Ishikawa (cell line): ENCODE measurements at regions not wholly inside any gene's neighbourhood (a gene's known extent, or its start where the extent isn't known, plus 50 kb on each side); places are given as distances from the start of the nearest gene placed in this dataset.

Experiments
- CEBPB ChIP-seq: IDR thresholded peaks from 2 replicates; pipeline ENCODE4 v1.6.1; 2012
- CREB1 ChIP-seq: IDR thresholded peaks from 2 replicates; pipeline ENCODE4 v1.6.1; 2012; ENCODE audit warnings: low read depth
- EGR1 ChIP-seq: IDR thresholded peaks from 2 replicates; pipeline ENCODE4 v1.6.1; 2012
- EP300 ChIP-seq: IDR thresholded peaks from 2 replicates; pipeline ENCODE4 v1.6.1; 2012; ENCODE audit warnings: borderline replicate concordance
- FOXM1 ChIP-seq: IDR thresholded peaks from 2 replicates; pipeline ENCODE4 v1.6.1; 2012; ENCODE audit warnings: low read depth, borderline replicate concordance
- MAX ChIP-seq: IDR thresholded peaks from 2 replicates; pipeline ENCODE4 v1.6.1; 2012
- NFIC ChIP-seq: IDR thresholded peaks from 2 replicates; pipeline ENCODE4 v1.6.1; 2012
- RAD21 ChIP-seq: IDR thresholded peaks from 2 replicates; pipeline ENCODE4 v1.6.1; 2012; ENCODE audit warnings: low read depth
- REST ChIP-seq: IDR thresholded peaks from 2 replicates; pipeline ENCODE4 v1.6.1; 2012; ENCODE audit warnings: low read depth, mild to moderate bottlenecking
- TAF1 ChIP-seq: IDR thresholded peaks from 2 replicates; pipeline ENCODE4 v1.6.1; 2012; ENCODE audit warnings: low read depth, mild to moderate bottlenecking
- TCF12 ChIP-seq: IDR thresholded peaks from 2 replicates; pipeline ENCODE4 v1.6.1; 2012; ENCODE audit warnings: low read depth
- TEAD4 ChIP-seq: IDR thresholded peaks from 2 replicates; pipeline ENCODE4 v1.6.1; 2012
- USF1 ChIP-seq: IDR thresholded peaks from 2 replicates; pipeline ENCODE4 v1.6.1; 2012
- YY1 ChIP-seq: IDR thresholded peaks from 2 replicates; pipeline ENCODE4 v1.6.1; 2012; ENCODE audit warnings: low read depth
- ZBTB7A ChIP-seq: IDR thresholded peaks from 2 replicates; pipeline ENCODE4 v1.6.1; 2012; ENCODE audit warnings: low read depth

- TF ChIP-seq CEBPB (0 out of 2 replicates have a peak, but pooled peaks have one; percentile 68), TEAD4 (peak; percentile 96), TCF12 (peak; percentile 97), ZBTB7A (no peak), TAF1 (no peak), NFIC (peak; percentile 99), RAD21 (peak; percentile 25; the same call in 1 of the 2 replicates), CREB1 (no peak), YY1 (peak; percentile 38; the same call in 1 of the 2 replicates), USF1 (peak; percentile 40; the same call in 1 of the 2 replicates), MAX (peak; percentile 52), REST (no peak), EGR1 (no peak), EP300 (peak; percentile 96), FOXM1 (peak; percentile 87)
Measured at GRCh38 chr3:115518100-115518852, 105.0 kb upstream of the GAP43 start.

GRCh38 chr3:115520241-115520640, 103.1 kb upstream of the GAP43 start:
- TF ChIP-seq REST: no peak
- TF ChIP-seq TEAD4: no peak
- TF ChIP-seq EGR1: no peak
- TF ChIP-seq MAX: no peak
- TF ChIP-seq USF1: no peak
- no peak for TF ChIP-seq CEBPB
- no peak for TF ChIP-seq NFIC
- no peak for TF ChIP-seq CREB1
- TF ChIP-seq EP300: no peak

GRCh38 chr3:115520651-115521245, 102.6 kb upstream of the GAP43 start:
- TF ChIP-seq RAD21: no peak
- TF ChIP-seq MAX: no peak
- TF ChIP-seq CEBPB: no peak
- TF ChIP-seq FOXM1: no peak
- TF ChIP-seq USF1: no peak
- TF ChIP-seq EP300: no peak
- TF ChIP-seq TEAD4: no peak
- no peak for TF ChIP-seq EGR1
- no peak for TF ChIP-seq REST
- TF ChIP-seq YY1: no peak
- no peak for TF ChIP-seq CREB1
- TF ChIP-seq NFIC: no peak
- no peak for TF ChIP-seq TCF12
- TF ChIP-seq ZBTB7A: no peak
- no peak for TF ChIP-seq TAF1
